DND-41 (cell line): ENCODE measurements at regions not wholly inside any gene's neighbourhood (a gene's known extent, or its start where the extent isn't known, plus 50 kb on each side); places are given as distances from the start of the nearest gene placed in this dataset.

Experiments
- ATAC-seq: fragments of 200-7000 bp; cut with Tn5 transposase; 3 replicates; pipeline ENCODE4 v1.9.1; 2021; ENCODE audit warnings: low read depth; ENCODE audit not compliant: insufficient read depth
- DNase-seq: peaks from one replicate; pipeline ENCODE4 v3.0.0-alpha.2; 2020
- H2AFZ ChIP-seq: 2 replicates; pipeline ENCODE4 v1.6.0; 2012; ENCODE audit warnings: low read depth, low read length
- H3K27ac ChIP-seq: 2 replicates; pipeline ENCODE4 v1.5.1; 2012; ENCODE audit warnings: low read length, inconsistent platforms
- H3K27me3 ChIP-seq: fragments of 200-600 bp; sonication (generic); 2 replicates; pipeline ENCODE4 v1.6.0; 2012; ENCODE audit warnings: low read length, mild to moderate bottlenecking, inconsistent platforms; ENCODE audit not compliant: insufficient read depth, poor library complexity
- H3K36me3 ChIP-seq: 2 replicates; pipeline ENCODE4 v1.5.1; 2012; ENCODE audit warnings: low read length, inconsistent platforms; ENCODE audit not compliant: insufficient read depth
- H3K4me1 ChIP-seq: 2 replicates; pipeline ENCODE4 v1.5.1; 2012; ENCODE audit warnings: mild to moderate bottlenecking, low read length; ENCODE audit not compliant: insufficient read depth
- H3K4me2 ChIP-seq: 2 replicates; pipeline ENCODE4 v1.6.0; 2012; ENCODE audit warnings: mild to moderate bottlenecking, moderate library complexity, low read length, inconsistent platforms; ENCODE audit not compliant: insufficient read depth
- H3K4me3 ChIP-seq, 2 experiments: fragments of 200-600 bp in 1 of 2; shearing (Covaris generic) in 1 of 2; 2 replicates each; pipeline ENCODE4 v1.5.1; 2012 to 2016; ENCODE audit warnings: inconsistent platforms in 2 of 2, low read length in 2 of 2, mild to moderate bottlenecking in 2 of 2, low read depth in 1 of 2, moderate library complexity in 1 of 2
- H3K79me2 ChIP-seq: 2 replicates; pipeline ENCODE4 v1.6.0; 2012; ENCODE audit warnings: low read length, inconsistent platforms; ENCODE audit not compliant: insufficient read depth
- H3K9ac ChIP-seq: 2 replicates; pipeline ENCODE4 v1.6.0; 2012; ENCODE audit warnings: low read depth, mild to moderate bottlenecking, inconsistent platforms, low read length, moderate library complexity
- H3K9me3 ChIP-seq: 2 replicates; pipeline ENCODE4 v1.5.1; 2012; ENCODE audit warnings: low read length, moderate library complexity, mild to moderate bottlenecking, inconsistent platforms; ENCODE audit not compliant: insufficient read depth, severe bottlenecking
- H4K20me1 ChIP-seq: 2 replicates; pipeline ENCODE4 v1.6.0; 2012; ENCODE audit warnings: low read length; ENCODE audit not compliant: insufficient read depth
- EZH2 ChIP-seq: IDR thresholded peaks from 3 replicates; pipeline ENCODE4 v1.6.1; 2012; ENCODE audit warnings: borderline replicate concordance, low read depth, mild to moderate bottlenecking, moderate library complexity, low read length, inconsistent platforms; ENCODE audit not compliant: severe bottlenecking
- TF ChIP-seq, protein P1 (sequence below): IDR thresholded peaks from 2 replicates; pipeline ENCODE4 v1.5.1; 2012; ENCODE audit warnings: borderline replicate concordance, low read length, moderate library complexity, mild to moderate bottlenecking; ENCODE audit not compliant: poor library complexity, severe bottlenecking; ENCODE audit errors: extremely low read depth

DNA sequence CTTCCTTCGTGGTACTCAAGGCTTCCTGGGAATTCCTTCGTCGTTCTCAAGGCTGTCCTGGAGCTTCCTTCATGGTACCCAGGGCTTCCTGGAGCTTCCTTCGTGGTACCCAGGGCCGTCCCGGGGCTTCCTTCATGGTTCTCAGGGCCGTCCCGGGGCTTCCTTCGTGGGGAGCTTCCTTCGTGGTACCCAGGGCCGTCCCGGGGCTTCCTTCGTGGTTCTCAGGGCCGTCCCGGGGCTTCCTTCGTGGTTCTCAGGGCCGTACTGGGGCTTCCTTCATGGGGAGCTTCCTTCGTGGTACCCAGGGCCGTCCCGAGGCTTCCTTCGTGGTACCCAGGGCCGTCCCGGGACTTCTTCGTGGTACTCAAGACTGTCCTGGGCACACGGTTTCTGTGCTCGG is 339.6 kb upstream of the FAT1 start:
- H3K27me3 ChIP-seq, result no peaks in the 10 kb centered on the region
- H2AFZ ChIP-seq, result no peak overlapping the region
- no peaks in the 10 kb centered on the region for H3K79me2 ChIP-seq
- DNase-seq (no peak), ATAC-seq (no peak)
- no peak overlapping the region for H3K27ac ChIP-seq
- no peaks in the 10 kb centered on the region for H3K36me3 ChIP-seq
- no peak overlapping the region for H3K4me2 ChIP-seq
- H3K9me3 ChIP-seq, result no peaks in the 10 kb centered on the region
- no peak for TF ChIP-seq EZH2
- TF ChIP-seq, protein P1, sequence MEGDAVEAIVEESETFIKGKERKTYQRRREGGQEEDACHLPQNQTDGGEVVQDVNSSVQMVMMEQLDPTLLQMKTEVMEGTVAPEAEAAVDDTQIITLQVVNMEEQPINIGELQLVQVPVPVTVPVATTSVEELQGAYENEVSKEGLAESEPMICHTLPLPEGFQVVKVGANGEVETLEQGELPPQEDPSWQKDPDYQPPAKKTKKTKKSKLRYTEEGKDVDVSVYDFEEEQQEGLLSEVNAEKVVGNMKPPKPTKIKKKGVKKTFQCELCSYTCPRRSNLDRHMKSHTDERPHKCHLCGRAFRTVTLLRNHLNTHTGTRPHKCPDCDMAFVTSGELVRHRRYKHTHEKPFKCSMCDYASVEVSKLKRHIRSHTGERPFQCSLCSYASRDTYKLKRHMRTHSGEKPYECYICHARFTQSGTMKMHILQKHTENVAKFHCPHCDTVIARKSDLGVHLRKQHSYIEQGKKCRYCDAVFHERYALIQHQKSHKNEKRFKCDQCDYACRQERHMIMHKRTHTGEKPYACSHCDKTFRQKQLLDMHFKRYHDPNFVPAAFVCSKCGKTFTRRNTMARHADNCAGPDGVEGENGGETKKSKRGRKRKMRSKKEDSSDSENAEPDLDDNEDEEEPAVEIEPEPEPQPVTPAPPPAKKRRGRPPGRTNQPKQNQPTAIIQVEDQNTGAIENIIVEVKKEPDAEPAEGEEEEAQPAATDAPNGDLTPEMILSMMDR, result no peak
- H3K4me1 ChIP-seq, result no peaks in the 10 kb centered on the region
- H3K4me3 ChIP-seq, result no peak overlapping the region
- no peak overlapping the region for H3K9ac ChIP-seq
- H4K20me1 ChIP-seq, result no peaks in the 10 kb centered on the region

DNA sequence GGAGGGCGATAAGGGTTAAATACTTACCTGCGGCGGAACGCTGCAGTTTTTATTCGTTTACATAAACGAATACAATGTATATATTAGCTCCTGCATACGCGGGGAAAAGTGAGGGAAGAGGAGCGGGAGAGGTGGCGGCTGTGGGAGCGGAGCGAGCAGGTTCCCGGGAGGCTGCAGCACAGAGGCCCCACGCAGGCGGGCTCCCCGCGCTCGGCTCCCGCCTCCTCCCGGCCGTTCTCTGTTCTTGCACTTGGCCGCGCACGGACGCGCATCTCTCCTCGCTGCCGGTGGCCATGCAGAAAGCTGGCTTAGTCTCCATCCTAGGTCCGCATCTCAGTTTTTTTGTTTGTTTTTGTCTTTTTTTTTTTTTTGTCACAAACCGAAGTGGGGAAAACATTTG is 340.4 kb upstream of the FAT1 start:
- no peaks in the 10 kb centered on the region for H3K79me2 ChIP-seq
- H2AFZ ChIP-seq, result no peak overlapping the region
- no peak for ATAC-seq
- no peak overlapping the region for H3K27ac ChIP-seq
- no peak overlapping the region for H3K4me3 ChIP-seq
- DNase-seq, result no peak
- no peaks in the 10 kb centered on the region for H3K4me1 ChIP-seq
- H4K20me1 ChIP-seq, result no peaks in the 10 kb centered on the region
- no peaks in the 10 kb centered on the region for H3K27me3 ChIP-seq
- no peak overlapping the region for H3K4me2 ChIP-seq
- no peak overlapping the region for H3K9ac ChIP-seq
- no peaks in the 10 kb centered on the region for H3K9me3 ChIP-seq
- no peaks in the 10 kb centered on the region for H3K36me3 ChIP-seq
- TF ChIP-seq EZH2, result no peak
- TF ChIP-seq, protein P1, result no peak

DNA sequence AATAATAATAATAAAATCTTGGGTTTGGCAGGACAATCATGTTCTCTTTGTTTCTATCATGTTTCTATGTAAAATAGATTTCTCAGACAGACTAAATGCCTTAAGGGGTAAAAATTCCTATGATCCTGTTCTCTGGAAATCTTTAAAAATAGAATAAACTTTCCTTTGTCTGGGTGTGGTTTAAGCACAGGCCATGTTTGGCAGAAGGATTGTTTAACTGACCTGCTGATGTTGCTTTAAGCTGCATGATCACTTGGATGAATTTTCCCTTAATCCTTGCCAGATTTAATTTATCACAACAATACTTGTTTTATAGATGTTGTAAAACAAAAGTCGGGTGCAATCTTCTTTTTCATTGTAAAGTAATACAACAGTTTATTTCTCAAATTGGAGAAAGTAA is 341.7 kb upstream of the FAT1 start:
- TF ChIP-seq, protein P1, result no peak
- no peak for TF ChIP-seq EZH2
- DNase-seq (no peak), ATAC-seq (no peak)
- peaks cover 2% of the 10 kb centered on the region for H3K9me3 ChIP-seq
- H3K79me2 ChIP-seq, result no peaks in the 10 kb centered on the region
- H4K20me1 ChIP-seq, result no peaks in the 10 kb centered on the region
- H3K9ac ChIP-seq, result no peak overlapping the region
- H3K4me2 ChIP-seq, result no peak overlapping the region
- H3K27me3 ChIP-seq, result no peaks in the 10 kb centered on the region
- H3K4me3 ChIP-seq, result no peak overlapping the region
- no peaks in the 10 kb centered on the region for H3K4me1 ChIP-seq
- no peaks in the 10 kb centered on the region for H3K36me3 ChIP-seq
- H2AFZ ChIP-seq, result no peak overlapping the region
- no peak overlapping the region for H3K27ac ChIP-seq

DNA sequence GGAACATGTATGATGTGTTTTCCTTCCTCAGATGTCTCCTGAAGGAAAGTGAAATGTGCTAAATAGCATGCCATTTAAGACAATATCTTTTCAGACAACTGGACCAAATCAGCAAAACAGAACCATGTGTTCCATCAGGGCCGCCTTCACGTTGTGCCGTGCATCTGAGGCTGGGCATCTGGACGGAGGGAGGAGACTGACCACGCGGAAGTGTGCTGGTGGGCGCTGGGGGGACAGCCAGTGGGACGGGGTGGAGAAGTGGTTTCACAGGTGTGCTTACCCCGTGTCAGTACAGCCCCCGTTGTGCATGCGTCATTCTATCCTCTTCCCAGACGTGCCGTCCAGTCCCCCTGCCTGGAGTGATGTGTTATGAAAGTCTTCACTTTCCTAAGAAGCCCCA is 342.1 kb upstream of the FAT1 start:
- no peak overlapping the region for H3K4me3 ChIP-seq
- H3K79me2 ChIP-seq, result no peaks in the 10 kb centered on the region
- H4K20me1 ChIP-seq, result no peaks in the 10 kb centered on the region
- H3K36me3 ChIP-seq, result no peaks in the 10 kb centered on the region
- no peak overlapping the region for H3K27ac ChIP-seq
- H3K4me2 ChIP-seq, result no peak overlapping the region
- H2AFZ ChIP-seq, result no peak overlapping the region
- no peaks in the 10 kb centered on the region for H3K4me1 ChIP-seq
- no peaks in the 10 kb centered on the region for H3K27me3 ChIP-seq
- DNase-seq (no peak), ATAC-seq (no peak)
- no peak for TF ChIP-seq EZH2
- TF ChIP-seq, protein P1, result no peak
- H3K9ac ChIP-seq, result no peak overlapping the region
- H3K9me3 ChIP-seq, result peaks cover 2% of the 10 kb centered on the region
